HUES48 (cell line): ENCODE measurements at regions not wholly inside any gene's neighbourhood (a gene's known extent, or its start where the extent isn't known, plus 50 kb on each side); places are given as distances from the start of the nearest gene placed in this dataset.
"Not testable (repeated sequence)": the region's sequence is repeated elsewhere in the genome, so short reads cannot be mapped to it uniquely, and the experiment has no call there.

Experiments
- H3K27ac ChIP-seq: one replicate; pipeline ENCODE4 v1.7.0; 2013; ENCODE audit warnings: low read depth, low read length, inconsistent platforms
- H3K27me3 ChIP-seq: 2 replicates; pipeline ENCODE4 v1.6.1; 2013; ENCODE audit warnings: mild to moderate bottlenecking, low read length; ENCODE audit not compliant: control insufficient read depth, insufficient read depth
- H3K36me3 ChIP-seq: 2 replicates; pipeline ENCODE4 v1.6.1; 2013; ENCODE audit warnings: low read length; ENCODE audit not compliant: control insufficient read depth, insufficient read depth
- H3K4me1 ChIP-seq: 2 replicates; pipeline ENCODE4 v1.6.1; 2013; ENCODE audit warnings: mild to moderate bottlenecking, low read length; ENCODE audit not compliant: control insufficient read depth, insufficient read depth
- H3K4me3 ChIP-seq: 2 replicates; pipeline ENCODE4 v1.5.1; 2013; ENCODE audit warnings: mild to moderate bottlenecking, low read depth, low read length
- H3K9ac ChIP-seq: 2 replicates; pipeline ENCODE4 v1.6.1; 2013; ENCODE audit warnings: mild to moderate bottlenecking, low read depth, low read length, moderate library complexity
- H3K9me3 ChIP-seq: 2 replicates; pipeline ENCODE4 v1.6.1; 2013; ENCODE audit warnings: low read length; ENCODE audit not compliant: control insufficient read depth, insufficient read depth

DNA sequence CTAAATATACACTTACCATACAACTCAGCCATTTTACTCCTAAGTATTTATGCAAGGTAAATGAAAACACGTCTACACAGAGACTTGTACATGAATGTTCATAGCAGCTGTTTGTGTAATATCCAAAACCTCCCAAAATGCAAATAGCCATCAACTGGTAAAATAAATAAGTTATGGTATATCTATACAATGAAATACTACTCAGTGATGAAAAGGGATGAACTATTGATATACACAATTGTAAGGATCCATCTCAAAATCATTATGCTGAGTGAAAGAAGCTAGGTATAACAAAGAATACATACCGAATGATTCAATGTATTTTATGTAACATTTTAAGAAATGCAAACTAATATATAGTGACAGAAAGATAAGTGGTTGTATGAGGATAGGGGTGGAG, 149.8 kb upstream of the TNFSF11 start:
- Histone ChIP-seq H3K27ac (no peak overlapping the region), H3K4me1 (no peaks in the 10 kb centered on the region), H3K27me3 (no peaks in the 10 kb centered on the region), H3K9me3 (peaks cover 12% of the 10 kb centered on the region), H3K4me3 (no peak overlapping the region), H3K36me3 (no peaks in the 10 kb centered on the region), H3K9ac (no peak overlapping the region)

DNA sequence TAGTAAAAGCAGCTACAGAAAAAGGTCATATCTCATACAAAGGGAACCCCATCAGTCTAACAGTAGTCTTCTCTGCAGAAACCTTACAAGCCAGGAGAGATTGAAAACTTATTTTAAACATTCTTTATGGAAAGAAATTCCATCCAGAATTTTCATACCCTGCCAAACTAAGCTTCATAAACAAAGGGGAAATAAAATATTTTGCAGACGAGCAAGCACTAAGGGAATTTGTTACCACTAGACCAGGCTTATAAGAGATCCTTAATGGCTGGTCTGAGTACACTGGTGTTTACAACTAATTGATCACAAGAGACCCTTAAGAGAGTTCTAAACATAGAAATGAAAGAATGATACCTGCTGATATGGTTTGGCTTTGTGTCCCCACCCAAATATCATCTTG, 128.6 kb upstream of the TNFSF11 start:
- Histone ChIP-seq H3K27ac (no peak overlapping the region), H3K4me3 (no peak overlapping the region), H3K9me3 (peaks cover 36% of the 10 kb centered on the region), H3K27me3 (no peaks in the 10 kb centered on the region), H3K9ac (no peak overlapping the region), H3K4me1 (peaks cover 6% of the 10 kb centered on the region; the same call in 1 of the 2 replicates), H3K36me3 (no peaks in the 10 kb centered on the region)

- not testable (repeated sequence) for H3K9ac ChIP-seq, H3K36me3 ChIP-seq, H3K27ac ChIP-seq, H3K27me3 ChIP-seq, H3K4me1 ChIP-seq
- H3K4me3 ChIP-seq, result 0 out of 2 replicates have a peak overlapping the region, but pooled peaks have one; percentile 21
- H3K9me3 ChIP-seq, result peaks cover 36% of the 10 kb centered on the region
These were observed 127.4 kb upstream of the TNFSF11 start for GRCh38 chr13:42446597-42446996.

DNA sequence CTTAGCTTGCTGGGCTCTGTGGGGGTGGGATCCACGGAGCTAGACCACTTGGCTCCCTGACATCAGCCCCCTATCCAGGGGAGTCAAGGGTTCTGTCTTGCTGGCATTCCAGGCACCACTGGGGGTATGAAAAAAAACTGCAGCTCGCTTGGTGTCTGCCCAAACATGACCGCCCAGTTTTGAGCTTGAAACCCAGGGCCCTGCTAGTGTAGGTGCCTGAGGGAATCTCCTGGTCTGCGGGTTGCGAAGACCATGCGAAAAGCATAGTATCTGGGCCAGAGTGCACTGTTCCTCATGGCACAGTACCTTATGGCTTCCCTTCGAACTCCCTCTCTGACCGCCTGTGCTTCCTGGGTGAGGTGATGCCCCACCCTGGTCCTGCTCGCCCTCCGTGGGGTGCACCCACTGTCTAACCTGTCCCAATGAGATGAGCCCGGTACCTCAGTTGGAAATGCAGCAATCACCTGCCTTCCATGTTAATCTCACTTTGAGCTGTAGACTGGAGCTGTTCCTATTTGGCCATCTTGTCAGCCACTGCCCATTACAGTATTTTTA, 120.8 kb upstream of the TNFSF11 start:
- no peaks in the 10 kb centered on the region for H3K9me3 ChIP-seq
- H3K9ac ChIP-seq, result no peak overlapping the region
- no peaks in the 10 kb centered on the region for H3K36me3 ChIP-seq
- H3K4me1 ChIP-seq, result no peaks in the 10 kb centered on the region
- no peaks in the 10 kb centered on the region for H3K27me3 ChIP-seq
- H3K27ac ChIP-seq, result no peak overlapping the region
- no peak overlapping the region for H3K4me3 ChIP-seq

GRCh38 chr13:42454749-42455148, 119.2 kb upstream of the TNFSF11 start:
- H3K27ac ChIP-seq, result no peak overlapping the region
- no peaks in the 10 kb centered on the region for H3K9me3 ChIP-seq
- H3K27me3 ChIP-seq, result no peaks in the 10 kb centered on the region
- H3K4me3 ChIP-seq, result no peak overlapping the region
- H3K9ac ChIP-seq, result no peak overlapping the region
- H3K4me1 ChIP-seq, result no peaks in the 10 kb centered on the region
- no peaks in the 10 kb centered on the region for H3K36me3 ChIP-seq

GRCh38 chr13:42458193-42458592, 115.8 kb upstream of the TNFSF11 start:
- no peaks in the 10 kb centered on the region for H3K4me1 ChIP-seq
- no peaks in the 10 kb centered on the region for H3K36me3 ChIP-seq
- H3K9ac ChIP-seq, result no peak overlapping the region
- no peak overlapping the region for H3K4me3 ChIP-seq
- no peaks in the 10 kb centered on the region for H3K27me3 ChIP-seq
- H3K9me3 ChIP-seq, result no peaks in the 10 kb centered on the region; the same call in 1 of the 2 replicates
- H3K27ac ChIP-seq, result no peak overlapping the region

DNA sequence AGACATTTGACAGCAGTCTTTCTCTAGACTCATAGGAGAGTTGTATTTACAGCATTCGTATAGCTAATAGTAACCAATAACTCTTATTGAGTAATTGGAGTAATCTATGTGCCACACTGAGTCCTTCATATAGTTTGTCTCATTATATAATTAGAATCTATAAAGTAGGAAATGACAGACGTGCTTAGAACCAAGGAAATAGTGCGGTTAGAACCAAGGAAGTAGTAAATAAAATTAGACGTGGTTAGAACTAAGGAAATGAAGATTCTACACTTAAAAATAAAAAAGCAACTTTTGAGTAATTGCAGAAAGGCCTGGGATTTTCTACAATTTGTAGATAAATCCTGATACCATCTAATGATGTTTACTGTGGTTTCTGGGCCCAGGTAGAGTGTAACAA, 107.8 kb upstream of the TNFSF11 start:
- Histone ChIP-seq H3K4me3 (no peak overlapping the region), H3K4me1 (no peaks in the 10 kb centered on the region), H3K36me3 (no peaks in the 10 kb centered on the region), H3K27me3 (no peaks in the 10 kb centered on the region), H3K9ac (no peak overlapping the region), H3K27ac (no peak overlapping the region), H3K9me3 (no peaks in the 10 kb centered on the region; the same call in 1 of the 2 replicates)

GRCh38 chr13:42466609-42467008, 107.3 kb upstream of the TNFSF11 start:
- Histone ChIP-seq H3K9me3 (no peaks in the 10 kb centered on the region), H3K4me1 (no peaks in the 10 kb centered on the region), H3K27ac (no peak overlapping the region), H3K36me3 (no peaks in the 10 kb centered on the region), H3K4me3 (no peak overlapping the region), H3K9ac (no peak overlapping the region), H3K27me3 (no peaks in the 10 kb centered on the region)

GRCh38 chr13:42474954-42475353, 99.0 kb upstream of the TNFSF11 start:
- Histone ChIP-seq H3K9me3 (no peaks in the 10 kb centered on the region; the same call in 1 of the 2 replicates), H3K4me1 (no peaks in the 10 kb centered on the region), H3K27ac (no peak overlapping the region), H3K27me3 (no peaks in the 10 kb centered on the region), H3K36me3 (no peaks in the 10 kb centered on the region), H3K9ac (no peak overlapping the region), H3K4me3 (no peak overlapping the region)

DNA sequence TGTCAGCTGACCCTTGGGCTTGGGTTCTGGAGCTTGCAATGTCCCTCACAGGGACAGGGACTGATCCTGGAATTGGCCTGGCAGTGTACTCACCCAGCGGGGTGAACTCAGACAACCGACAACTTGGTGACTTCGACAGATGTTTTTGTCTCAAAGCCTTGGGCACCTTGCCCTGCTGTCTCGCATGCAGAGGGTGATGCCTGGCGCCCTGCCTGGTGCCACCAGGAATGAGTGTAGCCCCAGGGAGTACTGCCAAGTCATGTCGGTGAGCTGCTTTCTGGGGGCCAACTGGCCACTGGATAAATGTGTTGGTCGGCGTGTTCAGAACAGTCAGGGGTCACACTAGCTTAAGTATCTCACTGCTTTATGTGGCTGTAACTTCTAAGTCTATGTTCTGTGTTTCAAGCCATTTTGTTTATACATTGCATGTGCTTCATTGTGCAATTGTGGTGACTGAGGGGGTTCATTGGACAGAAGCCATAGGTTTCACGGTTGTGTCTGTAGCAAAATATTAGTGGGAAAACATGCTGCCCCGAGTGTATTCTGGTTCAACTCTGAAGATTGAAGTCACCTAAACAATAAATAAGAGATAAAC, 96.3 kb upstream of the TNFSF11 start:
- Histone ChIP-seq H3K27ac (no peak overlapping the region), H3K4me3 (no peak overlapping the region), H3K36me3 (no peaks in the 10 kb centered on the region), H3K4me1 (no peaks in the 10 kb centered on the region), H3K27me3 (no peaks in the 10 kb centered on the region), H3K9ac (no peak overlapping the region), H3K9me3 (no peaks in the 10 kb centered on the region; the same call in 1 of the 2 replicates)

- H3K27me3 ChIP-seq, result no peaks in the 10 kb centered on the region
- no peaks in the 10 kb centered on the region for H3K4me1 ChIP-seq
- no peak overlapping the region for H3K9ac ChIP-seq
- no peak overlapping the region for H3K4me3 ChIP-seq
- no peaks in the 10 kb centered on the region; the same call in 1 of the 2 replicates for H3K9me3 ChIP-seq
- H3K27ac ChIP-seq, result no peak overlapping the region
- H3K36me3 ChIP-seq, result no peaks in the 10 kb centered on the region
These were observed 95.3 kb upstream of the TNFSF11 start for GRCh38 chr13:42478531-42479156.
